ENCODE measurements at regions not wholly inside any gene's neighbourhood (a gene's known extent, or its start where the extent isn't known, plus 50 kb on each side); places are given as distances from the start of the nearest gene placed in this dataset.

- TF ChIP-seq CTCF (IDR thresholded peaks at IDR 0.05) (no peak), ZFX (IDR thresholded peaks at IDR 0.05; ENCODE audit: borderline replicate concordance) (no peak)
Observed at GRCh38 chr1:56135864-56136147, 443.6 kb downstream of the PLPP3 start.

All from 22Rv1 (cell line).